ENCODE measurements at regions not wholly inside any gene's neighbourhood (a gene's known extent, or its start where the extent isn't known, plus 50 kb on each side); places are given as distances from the start of the nearest gene placed in this dataset.

- H3K36me3 ChIP-seq, result peaks cover 0 to 3% of the 10 kb centered on the region in 2 donors
- H3K27ac ChIP-seq, result no peak overlapping the region
- no peak for DNase-seq
- H3K27me3 ChIP-seq, result no peaks in the 10 kb centered on the region
- no peaks in the 10 kb centered on the region for H3K4me1 ChIP-seq
- no peaks in the 10 kb centered on the region for H3K9me3 ChIP-seq
- intact Hi-C loops (cut with DNase I; ENCODE audit: low total_unique reads), result no loop called here
- H3K4me3 ChIP-seq, result no peak overlapping the region
- TF ChIP-seq POLR2A (IDR thresholded peaks at IDR 0.05), result no peak
- TF ChIP-seq, protein P1, sequence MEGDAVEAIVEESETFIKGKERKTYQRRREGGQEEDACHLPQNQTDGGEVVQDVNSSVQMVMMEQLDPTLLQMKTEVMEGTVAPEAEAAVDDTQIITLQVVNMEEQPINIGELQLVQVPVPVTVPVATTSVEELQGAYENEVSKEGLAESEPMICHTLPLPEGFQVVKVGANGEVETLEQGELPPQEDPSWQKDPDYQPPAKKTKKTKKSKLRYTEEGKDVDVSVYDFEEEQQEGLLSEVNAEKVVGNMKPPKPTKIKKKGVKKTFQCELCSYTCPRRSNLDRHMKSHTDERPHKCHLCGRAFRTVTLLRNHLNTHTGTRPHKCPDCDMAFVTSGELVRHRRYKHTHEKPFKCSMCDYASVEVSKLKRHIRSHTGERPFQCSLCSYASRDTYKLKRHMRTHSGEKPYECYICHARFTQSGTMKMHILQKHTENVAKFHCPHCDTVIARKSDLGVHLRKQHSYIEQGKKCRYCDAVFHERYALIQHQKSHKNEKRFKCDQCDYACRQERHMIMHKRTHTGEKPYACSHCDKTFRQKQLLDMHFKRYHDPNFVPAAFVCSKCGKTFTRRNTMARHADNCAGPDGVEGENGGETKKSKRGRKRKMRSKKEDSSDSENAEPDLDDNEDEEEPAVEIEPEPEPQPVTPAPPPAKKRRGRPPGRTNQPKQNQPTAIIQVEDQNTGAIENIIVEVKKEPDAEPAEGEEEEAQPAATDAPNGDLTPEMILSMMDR (IDR thresholded peaks at IDR 0.05), result no peak
Observed at GRCh38 chr5:97840643-97841042, 657.6 kb upstream of the RIOK2 start.

GRCh38 chr5:97842687-97843086 lies 659.6 kb upstream of the RIOK2 start:
- intact Hi-C loops (cut with DNase I; ENCODE audit: low total_unique reads), result no loop called here
- DNase-seq, result no peak
- Histone ChIP-seq H3K4me3 (no peak overlapping the region), H3K27ac (no peak overlapping the region), H3K4me1 (no peaks in the 10 kb centered on the region), H3K27me3 (no peaks in the 10 kb centered on the region), H3K36me3 (peaks cover 0 to 1% of the 10 kb centered on the region in 2 donors), H3K9me3 (no peaks in the 10 kb centered on the region)
- TF ChIP-seq, protein P1 (IDR thresholded peaks at IDR 0.05), result no peak

DNA sequence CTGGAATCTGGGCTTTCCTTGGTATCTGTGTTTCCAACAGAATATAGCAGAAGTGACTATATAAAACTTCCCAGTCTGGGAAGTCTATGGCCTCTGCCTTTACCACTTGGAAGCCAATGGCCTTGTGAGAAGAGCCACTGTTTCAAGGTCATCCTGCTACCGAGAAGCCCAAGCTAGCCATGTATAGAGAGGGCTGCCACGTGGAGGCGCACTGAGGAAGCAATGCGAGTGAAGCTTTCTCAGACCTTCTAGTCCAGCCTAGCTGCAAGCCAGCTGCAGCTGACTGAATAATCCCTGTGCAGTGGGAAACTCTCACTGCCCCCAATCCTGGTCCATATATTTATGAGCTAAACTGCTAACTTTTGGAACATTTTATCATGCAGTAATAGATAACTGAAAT lies 661.8 kb upstream of the RIOK2 start:
- TF ChIP-seq, protein P1 (IDR thresholded peaks at IDR 0.05), result no peak
- no peak for TF ChIP-seq POLR2A (IDR thresholded peaks at IDR 0.05)
- no peak for DNase-seq
- Histone ChIP-seq H3K9me3 (no peaks in the 10 kb centered on the region), H3K36me3 (no peaks in the 10 kb centered on the region), H3K27me3 (no peaks in the 10 kb centered on the region), H3K4me3 (no peak overlapping the region), H3K27ac (no peak overlapping the region), H3K4me1 (no peaks in the 10 kb centered on the region)
- intact Hi-C loops (cut with DNase I; ENCODE audit: low total_unique reads), result no loop called here

- TF ChIP-seq POLR2A (IDR thresholded peaks at IDR 0.05), result no peak
- TF ChIP-seq, protein P1 (IDR thresholded peaks at IDR 0.05), result no peak
- no peaks in the 10 kb centered on the region for H3K9me3 ChIP-seq
- no peaks in the 10 kb centered on the region for H3K27me3 ChIP-seq
- intact Hi-C loops (cut with DNase I; ENCODE audit: low total_unique reads), result no loop called here
- no peak for DNase-seq
- no peak overlapping the region for H3K4me3 ChIP-seq
- H3K27ac ChIP-seq, result no peak overlapping the region
- no peaks in the 10 kb centered on the region for H3K4me1 ChIP-seq
- no peaks in the 10 kb centered on the region for H3K36me3 ChIP-seq
Observed at GRCh38 chr5:97846643-97847042, 663.6 kb upstream of the RIOK2 start.

- H3K27ac ChIP-seq, result no peak overlapping the region
- TF ChIP-seq, protein P1 (IDR thresholded peaks at IDR 0.05), result no peak
- no peak for TF ChIP-seq POLR2A (IDR thresholded peaks at IDR 0.05)
- no peak overlapping the region for H3K4me3 ChIP-seq
- intact Hi-C loops (cut with DNase I; ENCODE audit: low total_unique reads), result no loop called here
- H3K27me3 ChIP-seq, result no peaks in the 10 kb centered on the region
- H3K4me1 ChIP-seq, result no peaks in the 10 kb centered on the region
- DNase-seq, result no peak
- no peaks in the 10 kb centered on the region for H3K9me3 ChIP-seq
- H3K36me3 ChIP-seq, result no peaks in the 10 kb centered on the region
Observed at GRCh38 chr5:97847920-97848631, 665.0 kb upstream of the RIOK2 start.

Measured in uterus (tissue), 3 donors.